Fibroblast of skin of left quadriceps (primary cell): ENCODE measurements at regions not wholly inside any gene's neighbourhood (a gene's known extent, or its start where the extent isn't known, plus 50 kb on each side); places are given as distances from the start of the nearest gene placed in this dataset.

Source experiments
- DNase-seq, 2 experiments: peaks; one replicate each; pipeline ENCODE4 v3.0.0-alpha.2; 2013; ENCODE audit warnings: low read depth in 2 of 2

- no peak for DNase-seq
Measured at GRCh38 chr4:115938764-115939443, 825.5 kb upstream of the NDST4 start.

GRCh38 chr4:115929373-115929772 lies 816.0 kb upstream of the NDST4 start:
- DNase-seq, result no peak

- DNase-seq, result no peak
Measured at GRCh38 chr4:115927382-115927781, 814.0 kb upstream of the NDST4 start.

- DNase-seq, result no peak
Measured at GRCh38 chr4:115923152-115923551, 809.7 kb upstream of the NDST4 start.

GRCh38 chr4:115920637-115921036 lies 807.2 kb upstream of the NDST4 start:
- no peak for DNase-seq

- no peak for DNase-seq
Measured at GRCh38 chr4:115918149-115918548, 804.7 kb upstream of the NDST4 start.

GRCh38 chr4:115906428-115906827 lies 793.0 kb upstream of the NDST4 start:
- no peak for DNase-seq

GRCh38 chr4:115883847-115884246 lies 770.4 kb upstream of the NDST4 start:
- DNase-seq, result no peak

GRCh38 chr4:115883231-115883630 lies 769.8 kb upstream of the NDST4 start:
- no peak for DNase-seq

- no peak for DNase-seq
Measured at GRCh38 chr4:115873048-115873447, 759.6 kb upstream of the NDST4 start.

- DNase-seq, result no peak
Measured at GRCh38 chr4:115871596-115871995, 758.2 kb upstream of the NDST4 start.

GRCh38 chr4:115866364-115866896 lies 753.0 kb upstream of the NDST4 start:
- DNase-seq, result no peak

- no peak for DNase-seq
Measured at GRCh38 chr4:115865736-115866135, 752.3 kb upstream of the NDST4 start.

GRCh38 chr4:115852767-115853091 lies 739.3 kb upstream of the NDST4 start:
- no peak for DNase-seq

GRCh38 chr4:115851918-115852766 lies 738.7 kb upstream of the NDST4 start:
- peak; percentile 6 to 13 for DNase-seq

- DNase-seq, result no peak
Measured at GRCh38 chr4:115850799-115851509, 737.5 kb upstream of the NDST4 start.

GRCh38 chr4:115844180-115844579 lies 730.8 kb upstream of the NDST4 start:
- DNase-seq, result no peak

- no peak for DNase-seq
Measured at GRCh38 chr4:115841871-115842270, 728.5 kb upstream of the NDST4 start.

- no peak for DNase-seq
Measured at GRCh38 chr4:115834441-115834840, 721.0 kb upstream of the NDST4 start.

GRCh38 chr4:115824630-115825029 lies 711.2 kb upstream of the NDST4 start:
- DNase-seq, result no peak

GRCh38 chr4:115803825-115804224 lies 690.4 kb upstream of the NDST4 start:
- no peak for DNase-seq

- DNase-seq, result no peak
Measured at GRCh38 chr4:115790812-115791211, 677.4 kb upstream of the NDST4 start.
